ENCODE measurements at regions not wholly inside any gene's neighbourhood (a gene's known extent, or its start where the extent isn't known, plus 50 kb on each side); places are given as distances from the start of the nearest gene placed in this dataset.
"Not testable (repeated sequence)": the region's sequence is repeated elsewhere in the genome, so short reads cannot be mapped to it uniquely, and the experiment has no call there.

GRCh38 chr7:42580061-42580460 lies 331.8 kb downstream of the C7orf25 start:
- Histone ChIP-seq H3K36me3 (ENCODE audit: control insufficient read depth, insufficient read depth, low read length, severe bottlenecking) (no peaks in the 10 kb centered on the region), H3K4me1 (ENCODE audit: control insufficient read depth, insufficient read depth, low read length) (no peaks in the 10 kb centered on the region), H3K27me3 (replicated peaks; ENCODE audit: control insufficient read depth, insufficient read depth, low read length) (peaks cover 9% of the 10 kb centered on the region), H3K4me3 (ENCODE audit: low read length) (no peak overlapping the region), H3K9ac (ENCODE audit: low read length) (no peak overlapping the region), H3K9me3 (ENCODE audit: control insufficient read depth, low read length) (peaks cover 26% of the 10 kb centered on the region)
- no peak for DNase-seq (ENCODE audit: low read depth)

GRCh38 chr7:42575171-42575570 lies 336.7 kb downstream of the C7orf25 start:
- Histone ChIP-seq H3K9me3 (ENCODE audit: control insufficient read depth, low read length) (peaks cover 23% of the 10 kb centered on the region), H3K4me1 (ENCODE audit: control insufficient read depth, insufficient read depth, low read length) (peaks cover 10% of the 10 kb centered on the region), H3K9ac (ENCODE audit: low read length) (no peak overlapping the region), H3K27me3 (replicated peaks; ENCODE audit: control insufficient read depth, insufficient read depth, low read length) (peaks cover 9% of the 10 kb centered on the region), H3K36me3 (ENCODE audit: control insufficient read depth, insufficient read depth, low read length, severe bottlenecking) (no peaks in the 10 kb centered on the region), H3K4me3 (ENCODE audit: low read length) (no peak overlapping the region)
- no peak for DNase-seq (ENCODE audit: low read depth)

GRCh38 chr7:42574685-42575084 lies 337.2 kb downstream of the C7orf25 start:
- Histone ChIP-seq H3K9me3 (ENCODE audit: control insufficient read depth, low read length) (peaks cover 20% of the 10 kb centered on the region), H3K9ac (ENCODE audit: low read length) (no peak overlapping the region), H3K27me3 (replicated peaks; ENCODE audit: control insufficient read depth, insufficient read depth, low read length) (peaks cover 13% of the 10 kb centered on the region), H3K4me1 (ENCODE audit: control insufficient read depth, insufficient read depth, low read length) (peaks cover 10% of the 10 kb centered on the region), H3K4me3 (ENCODE audit: low read length) (no peak overlapping the region), H3K36me3 (ENCODE audit: control insufficient read depth, insufficient read depth, low read length, severe bottlenecking) (no peaks in the 10 kb centered on the region)
- peak; percentile 32 for DNase-seq (ENCODE audit: low read depth)

- H3K4me1 ChIP-seq (ENCODE audit: control insufficient read depth, insufficient read depth, low read length) = peaks cover 10% of the 10 kb centered on the region
- peak; percentile 79 for DNase-seq (ENCODE audit: low read depth)
- no peak overlapping the region for H3K9ac ChIP-seq (ENCODE audit: low read length)
- H3K4me3 ChIP-seq (ENCODE audit: low read length) = no peak overlapping the region
- H3K9me3 ChIP-seq (ENCODE audit: control insufficient read depth, low read length) = peaks cover 14% of the 10 kb centered on the region
- H3K27me3 ChIP-seq (replicated peaks; ENCODE audit: control insufficient read depth, insufficient read depth, low read length) = peaks cover 15% of the 10 kb centered on the region
- no peaks in the 10 kb centered on the region for H3K36me3 ChIP-seq (ENCODE audit: control insufficient read depth, insufficient read depth, low read length, severe bottlenecking)
Observed at GRCh38 chr7:42573881-42574672, 337.1 kb upstream of the GLI3 start.

- no peaks in the 10 kb centered on the region for H3K36me3 ChIP-seq (ENCODE audit: control insufficient read depth, insufficient read depth, low read length, severe bottlenecking)
- no peak overlapping the region for H3K9ac ChIP-seq (ENCODE audit: low read length)
- peaks cover 15% of the 10 kb centered on the region for H3K27me3 ChIP-seq (replicated peaks; ENCODE audit: control insufficient read depth, insufficient read depth, low read length)
- H3K9me3 ChIP-seq (ENCODE audit: control insufficient read depth, low read length) = no peaks in the 10 kb centered on the region
- H3K4me3 ChIP-seq (ENCODE audit: low read length) = no peak overlapping the region
- no peak for DNase-seq (ENCODE audit: low read depth)
- peaks cover 10% of the 10 kb centered on the region for H3K4me1 ChIP-seq (ENCODE audit: control insufficient read depth, insufficient read depth, low read length)
Observed at GRCh38 chr7:42572561-42572960, 335.6 kb upstream of the GLI3 start.

- peaks cover 10% of the 10 kb centered on the region for H3K4me1 ChIP-seq (ENCODE audit: control insufficient read depth, insufficient read depth, low read length)
- H3K9ac ChIP-seq (ENCODE audit: low read length) = no peak overlapping the region
- H3K27me3 ChIP-seq (replicated peaks; ENCODE audit: control insufficient read depth, insufficient read depth, low read length) = peaks cover 10% of the 10 kb centered on the region
- H3K9me3 ChIP-seq (ENCODE audit: control insufficient read depth, low read length) = no peaks in the 10 kb centered on the region
- no peaks in the 10 kb centered on the region for H3K36me3 ChIP-seq (ENCODE audit: control insufficient read depth, insufficient read depth, low read length, severe bottlenecking)
- H3K4me3 ChIP-seq (ENCODE audit: low read length) = no peak overlapping the region
- DNase-seq (ENCODE audit: low read depth) = no peak
Observed at GRCh38 chr7:42572056-42572455, 335.0 kb upstream of the GLI3 start.

- Histone ChIP-seq H3K36me3 (ENCODE audit: control insufficient read depth, insufficient read depth, low read length, severe bottlenecking) (no peaks in the 10 kb centered on the region), H3K9ac (ENCODE audit: low read length) (no peak overlapping the region), H3K4me3 (ENCODE audit: low read length) (no peak overlapping the region), H3K27me3 (replicated peaks; ENCODE audit: control insufficient read depth, insufficient read depth, low read length) (peaks cover 6% of the 10 kb centered on the region), H3K4me1 (ENCODE audit: control insufficient read depth, insufficient read depth, low read length) (peaks cover 10% of the 10 kb centered on the region), H3K9me3 (ENCODE audit: control insufficient read depth, low read length) (no peaks in the 10 kb centered on the region)
- no peak for DNase-seq (ENCODE audit: low read depth)
Observed at GRCh38 chr7:42570944-42571343, 333.9 kb upstream of the GLI3 start.

GRCh38 chr7:42567051-42567450 lies 330.0 kb upstream of the GLI3 start:
- DNase-seq (ENCODE audit: low read depth) = no peak
- H3K27me3 ChIP-seq (replicated peaks; ENCODE audit: control insufficient read depth, insufficient read depth, low read length) = peaks cover 6% of the 10 kb centered on the region
- H3K36me3 ChIP-seq (ENCODE audit: control insufficient read depth, insufficient read depth, low read length, severe bottlenecking) = no peaks in the 10 kb centered on the region
- no peak overlapping the region for H3K4me3 ChIP-seq (ENCODE audit: low read length)
- peaks cover 11% of the 10 kb centered on the region for H3K9me3 ChIP-seq (ENCODE audit: control insufficient read depth, low read length)
- no peak overlapping the region for H3K9ac ChIP-seq (ENCODE audit: low read length)
- H3K4me1 ChIP-seq (ENCODE audit: control insufficient read depth, insufficient read depth, low read length) = no peaks in the 10 kb centered on the region

- no peaks in the 10 kb centered on the region for H3K36me3 ChIP-seq (ENCODE audit: control insufficient read depth, insufficient read depth, low read length, severe bottlenecking)
- H3K4me3 ChIP-seq (ENCODE audit: low read length) = no peak overlapping the region
- H3K27me3 ChIP-seq (replicated peaks; ENCODE audit: control insufficient read depth, insufficient read depth, low read length) = no peaks in the 10 kb centered on the region
- no peak overlapping the region for H3K9ac ChIP-seq (ENCODE audit: low read length)
- DNase-seq (ENCODE audit: low read depth) = no peak
- peaks cover 13% of the 10 kb centered on the region for H3K9me3 ChIP-seq (ENCODE audit: control insufficient read depth, low read length)
- H3K4me1 ChIP-seq (ENCODE audit: control insufficient read depth, insufficient read depth, low read length) = no peaks in the 10 kb centered on the region
Observed at GRCh38 chr7:42561797-42562196, 324.8 kb upstream of the GLI3 start.

GRCh38 chr7:42560866-42561265 lies 323.9 kb upstream of the GLI3 start:
- H3K4me1 ChIP-seq (ENCODE audit: control insufficient read depth, insufficient read depth, low read length) = no peaks in the 10 kb centered on the region

GRCh38 chr7:42554932-42555331 lies 317.9 kb upstream of the GLI3 start:
- H3K27me3 ChIP-seq (replicated peaks; ENCODE audit: control insufficient read depth, insufficient read depth, low read length); H3K36me3 ChIP-seq (ENCODE audit: control insufficient read depth, insufficient read depth, low read length, severe bottlenecking); H3K4me3 ChIP-seq (ENCODE audit: low read length); DNase-seq (ENCODE audit: low read depth); H3K9ac ChIP-seq (ENCODE audit: low read length): not testable (repeated sequence)
- Histone ChIP-seq H3K9me3 (ENCODE audit: control insufficient read depth, low read length) (peaks cover 36% of the 10 kb centered on the region), H3K4me1 (ENCODE audit: control insufficient read depth, insufficient read depth, low read length) (peaks cover 14% of the 10 kb centered on the region)

More at GRCh38 chr7:42560866-42561265, 323.9 kb upstream of the GLI3 start:
- Histone ChIP-seq H3K4me3 (ENCODE audit: low read length) (no peak overlapping the region), H3K9ac (ENCODE audit: low read length) (no peak overlapping the region), H3K27me3 (replicated peaks; ENCODE audit: control insufficient read depth, insufficient read depth, low read length) (no peaks in the 10 kb centered on the region), H3K9me3 (ENCODE audit: control insufficient read depth, low read length) (peaks cover 15% of the 10 kb centered on the region), H3K36me3 (ENCODE audit: control insufficient read depth, insufficient read depth, low read length, severe bottlenecking) (no peaks in the 10 kb centered on the region)
- no peak for DNase-seq (ENCODE audit: low read depth)

- no peak for DNase-seq (ENCODE audit: low read depth)
- H3K9me3 ChIP-seq (ENCODE audit: control insufficient read depth, low read length) = peaks cover 37% of the 10 kb centered on the region
- H3K9ac ChIP-seq (ENCODE audit: low read length) = no peak overlapping the region
- H3K36me3 ChIP-seq (ENCODE audit: control insufficient read depth, insufficient read depth, low read length, severe bottlenecking) = no peaks in the 10 kb centered on the region
- peaks cover 18% of the 10 kb centered on the region for H3K4me1 ChIP-seq (ENCODE audit: control insufficient read depth, insufficient read depth, low read length)
- H3K4me3 ChIP-seq (ENCODE audit: low read length) = no peak overlapping the region
- H3K27me3 ChIP-seq (replicated peaks; ENCODE audit: control insufficient read depth, insufficient read depth, low read length) = no peaks in the 10 kb centered on the region
Observed at GRCh38 chr7:42552227-42552626, 315.2 kb upstream of the GLI3 start.

All from adipocyte (in vitro differentiated cells).